ENCODE measurements at regions not wholly inside any gene's neighbourhood (a gene's known extent, or its start where the extent isn't known, plus 50 kb on each side); places are given as distances from the start of the nearest gene placed in this dataset.

DNA sequence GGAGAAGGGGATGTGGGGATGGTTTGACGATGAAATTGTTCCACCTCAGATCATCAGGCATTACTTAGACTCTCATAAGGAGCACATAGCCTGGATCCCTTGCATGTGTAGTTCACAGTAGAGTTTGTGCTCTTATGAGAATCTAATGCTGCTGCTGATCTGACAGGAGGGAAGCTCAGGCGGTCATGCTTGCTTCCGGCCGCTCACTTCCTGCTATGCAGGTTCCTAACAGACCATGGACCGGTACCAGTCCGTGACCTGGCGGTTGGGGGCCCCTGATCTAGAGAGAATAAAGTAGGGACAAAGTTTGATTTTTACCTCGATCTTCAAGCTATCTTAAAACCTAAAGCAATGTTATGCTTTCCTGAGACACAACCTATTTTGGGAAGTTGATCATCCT, 373.8 kb upstream of the ARGLU1 start:
- no peak overlapping the region for H3K27ac ChIP-seq
- TF ChIP-seq, protein P1, sequence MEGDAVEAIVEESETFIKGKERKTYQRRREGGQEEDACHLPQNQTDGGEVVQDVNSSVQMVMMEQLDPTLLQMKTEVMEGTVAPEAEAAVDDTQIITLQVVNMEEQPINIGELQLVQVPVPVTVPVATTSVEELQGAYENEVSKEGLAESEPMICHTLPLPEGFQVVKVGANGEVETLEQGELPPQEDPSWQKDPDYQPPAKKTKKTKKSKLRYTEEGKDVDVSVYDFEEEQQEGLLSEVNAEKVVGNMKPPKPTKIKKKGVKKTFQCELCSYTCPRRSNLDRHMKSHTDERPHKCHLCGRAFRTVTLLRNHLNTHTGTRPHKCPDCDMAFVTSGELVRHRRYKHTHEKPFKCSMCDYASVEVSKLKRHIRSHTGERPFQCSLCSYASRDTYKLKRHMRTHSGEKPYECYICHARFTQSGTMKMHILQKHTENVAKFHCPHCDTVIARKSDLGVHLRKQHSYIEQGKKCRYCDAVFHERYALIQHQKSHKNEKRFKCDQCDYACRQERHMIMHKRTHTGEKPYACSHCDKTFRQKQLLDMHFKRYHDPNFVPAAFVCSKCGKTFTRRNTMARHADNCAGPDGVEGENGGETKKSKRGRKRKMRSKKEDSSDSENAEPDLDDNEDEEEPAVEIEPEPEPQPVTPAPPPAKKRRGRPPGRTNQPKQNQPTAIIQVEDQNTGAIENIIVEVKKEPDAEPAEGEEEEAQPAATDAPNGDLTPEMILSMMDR (conservative IDR thresholded peaks at IDR 0.05) = no peak
- no peak for TF ChIP-seq ZFX (IDR thresholded peaks at IDR 0.05)

DNA sequence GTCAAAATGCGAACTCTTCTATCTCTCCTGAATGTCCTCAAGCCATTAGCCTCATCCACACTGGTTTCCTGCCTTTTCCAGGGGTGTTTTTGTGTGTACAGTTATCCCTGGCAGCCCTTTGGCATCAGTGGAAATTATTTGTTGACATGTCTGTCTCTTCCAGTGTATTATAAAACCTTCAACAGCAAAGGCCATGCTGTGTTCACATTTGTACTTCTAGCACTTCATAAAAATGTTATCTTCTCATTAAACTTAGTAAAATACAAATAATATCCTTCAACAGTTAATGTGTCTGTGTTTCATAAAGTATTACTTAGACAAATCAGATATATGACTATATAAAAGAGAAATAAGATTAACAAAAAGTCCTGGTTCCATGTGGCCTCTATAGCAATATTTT, 359.5 kb upstream of the ARGLU1 start:
- H3K27ac ChIP-seq = no peak overlapping the region
- TF ChIP-seq ZFX (IDR thresholded peaks at IDR 0.05) = no peak
- TF ChIP-seq, protein P1 (conservative IDR thresholded peaks at IDR 0.05) = no peak

DNA sequence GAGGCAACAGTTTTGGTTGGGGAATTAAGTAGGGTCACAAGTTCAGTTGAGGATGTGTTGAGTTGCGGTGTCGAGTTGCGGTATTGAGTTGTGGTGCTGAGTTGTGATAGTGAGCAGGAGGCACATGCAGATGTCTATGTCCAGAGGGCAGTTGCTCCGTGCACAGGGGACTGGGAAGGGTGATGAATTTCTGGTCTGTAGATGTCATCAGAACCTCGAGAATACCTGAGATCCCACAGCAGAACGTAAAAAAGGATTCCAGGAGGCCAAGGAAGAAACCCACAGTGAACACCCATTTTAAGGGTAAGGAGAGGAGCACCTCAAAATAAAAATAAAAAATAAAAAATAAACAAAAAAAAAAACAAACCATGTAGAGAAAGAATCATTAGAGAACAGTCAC, 354.4 kb upstream of the ARGLU1 start:
- TF ChIP-seq ZFX (IDR thresholded peaks at IDR 0.05) = no peak
- TF ChIP-seq, protein P1 (conservative IDR thresholded peaks at IDR 0.05) = no peak
- H3K27ac ChIP-seq = no peak overlapping the region

DNA sequence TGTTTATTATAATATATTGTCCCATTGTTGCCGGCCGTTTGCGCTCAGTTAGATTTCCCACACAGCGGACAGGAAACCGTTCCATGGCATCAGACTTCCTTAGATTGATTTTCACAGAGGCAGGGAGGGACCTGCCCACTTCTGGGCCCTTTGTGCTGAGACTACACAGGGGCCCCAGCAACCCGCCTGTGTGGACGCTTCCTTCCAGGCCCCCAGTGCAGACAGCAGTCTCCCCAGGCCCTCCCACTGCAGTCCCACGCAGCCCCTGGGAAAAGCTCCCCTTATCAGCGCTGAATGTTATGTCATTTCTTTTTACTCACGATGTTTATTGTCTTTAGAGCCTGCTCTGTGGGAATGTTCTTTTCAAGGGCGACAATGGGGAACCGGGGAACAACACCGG, 351.7 kb upstream of the ARGLU1 start:
- TF ChIP-seq, protein P1 (conservative IDR thresholded peaks at IDR 0.05) = no peak
- TF ChIP-seq ZFX (IDR thresholded peaks at IDR 0.05) = no peak
- no peak overlapping the region for H3K27ac ChIP-seq

DNA sequence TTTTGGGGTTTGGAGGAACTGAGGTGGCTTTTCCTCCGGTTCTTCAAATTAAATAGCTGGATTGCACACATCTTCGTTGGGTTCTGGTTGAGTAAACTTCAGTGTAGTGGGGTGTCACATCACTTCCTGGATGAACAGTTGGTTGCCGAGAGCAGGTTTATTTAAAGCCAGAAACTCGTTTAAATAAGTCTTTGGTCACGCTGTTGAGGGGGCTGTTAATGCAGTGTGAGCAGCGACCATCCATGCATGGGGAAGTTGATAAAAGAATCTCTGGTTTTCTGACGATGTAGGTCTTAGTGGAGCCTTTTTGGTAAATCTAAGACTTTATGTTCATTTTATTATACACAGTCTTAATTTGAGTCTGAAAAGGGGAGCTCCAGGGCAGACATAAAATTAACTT, 351.2 kb upstream of the ARGLU1 start:
- H3K27ac ChIP-seq = no peak overlapping the region
- TF ChIP-seq ZFX (IDR thresholded peaks at IDR 0.05) = no peak
- TF ChIP-seq, protein P1 (conservative IDR thresholded peaks at IDR 0.05) = no peak

DNA sequence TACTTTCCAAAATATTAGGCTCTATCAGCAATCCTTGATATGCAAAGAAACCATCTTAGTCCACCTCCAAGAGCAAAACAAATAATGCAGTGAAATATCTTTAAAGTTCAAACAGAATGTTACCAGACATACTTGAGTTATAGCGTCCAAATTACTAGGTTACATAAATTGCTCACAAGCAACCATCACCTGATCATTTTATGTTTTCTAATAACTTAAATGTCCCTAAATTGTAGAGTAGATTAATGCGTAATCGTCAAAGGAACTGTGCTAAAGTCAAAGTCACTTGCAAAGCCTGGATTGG, 350.6 kb upstream of the ARGLU1 start:
- no peak for TF ChIP-seq ZFX (IDR thresholded peaks at IDR 0.05)
- TF ChIP-seq, protein P1 (conservative IDR thresholded peaks at IDR 0.05) = no peak
- H3K27ac ChIP-seq = no peak overlapping the region

DNA sequence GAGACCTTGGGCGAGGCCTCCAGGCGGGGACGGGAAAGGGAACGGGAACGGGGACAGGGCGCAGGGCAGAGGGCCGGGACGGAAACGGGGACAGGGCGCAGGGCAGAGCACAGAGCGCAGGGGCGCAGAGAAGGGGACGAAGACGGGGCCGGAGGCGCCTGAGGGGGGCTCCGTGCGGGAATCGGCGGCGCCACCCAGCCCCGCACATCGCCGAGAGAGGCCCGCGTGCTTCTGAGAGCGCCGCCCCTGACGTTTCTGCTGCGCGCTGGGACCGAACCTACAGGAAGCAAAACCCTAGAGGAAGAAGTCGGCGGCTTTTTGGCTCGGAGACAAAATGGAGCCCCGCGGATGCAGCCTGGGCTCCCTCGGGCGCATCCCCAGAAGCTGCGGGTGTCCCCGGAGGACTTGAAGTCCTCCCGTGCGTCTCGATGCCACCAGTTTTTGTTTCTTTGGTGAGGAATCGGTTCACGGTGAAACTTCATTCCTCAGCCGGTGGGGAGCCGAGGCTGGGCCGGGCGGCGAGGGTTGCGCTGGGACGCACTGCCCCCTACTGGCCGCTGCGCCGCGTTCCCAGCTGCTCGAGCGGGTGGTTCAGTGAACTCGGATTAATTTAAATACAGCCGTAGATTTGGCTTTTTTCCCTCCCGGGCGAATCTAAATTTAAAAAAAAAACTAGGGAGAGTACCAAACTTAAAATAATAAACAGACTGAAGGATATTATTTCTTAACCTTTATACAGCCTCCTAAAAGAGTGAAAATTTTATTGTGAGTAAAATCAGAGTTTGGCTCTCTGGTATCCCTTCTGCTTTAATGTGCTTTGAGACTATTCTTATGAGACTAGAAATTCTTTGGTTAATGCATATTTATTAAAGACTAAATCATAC, 350.0 kb upstream of the ARGLU1 start:
- H3K27ac ChIP-seq = peak overlapping the region; percentile 75
- TF ChIP-seq, protein P1 (conservative IDR thresholded peaks at IDR 0.05) = peak; percentile 95
- TF ChIP-seq ZFX (IDR thresholded peaks at IDR 0.05) = no peak

Data from C4-2B (cell line).